ENCODE measurements at regions not wholly inside any gene's neighbourhood (a gene's known extent, or its start where the extent isn't known, plus 50 kb on each side); places are given as distances from the start of the nearest gene placed in this dataset.

DNA sequence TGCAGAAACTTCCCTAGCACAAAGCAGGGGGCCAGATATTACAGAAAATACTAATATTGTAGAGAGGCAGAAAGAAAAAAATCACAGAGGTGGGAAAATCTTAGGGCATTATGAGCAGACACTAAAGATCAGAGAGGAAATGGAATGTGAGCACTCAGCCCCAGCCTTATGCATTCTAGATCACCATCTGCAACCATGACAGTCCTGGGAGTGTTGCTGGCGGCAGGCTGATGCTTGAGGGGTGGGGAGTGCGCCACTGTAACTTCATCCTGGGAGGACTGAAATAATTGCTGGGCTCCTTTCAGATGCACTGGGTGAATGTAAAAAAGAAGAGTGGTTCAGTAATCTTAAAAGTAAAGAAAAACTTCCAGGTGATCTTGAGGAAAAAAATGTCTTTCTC is 427.6 kb upstream of the SEMA6D start:
- DNase-seq, result no peak

GRCh38 chr15:47291767-47292166 is 425.5 kb upstream of the SEMA6D start:
- no peak for DNase-seq

DNA sequence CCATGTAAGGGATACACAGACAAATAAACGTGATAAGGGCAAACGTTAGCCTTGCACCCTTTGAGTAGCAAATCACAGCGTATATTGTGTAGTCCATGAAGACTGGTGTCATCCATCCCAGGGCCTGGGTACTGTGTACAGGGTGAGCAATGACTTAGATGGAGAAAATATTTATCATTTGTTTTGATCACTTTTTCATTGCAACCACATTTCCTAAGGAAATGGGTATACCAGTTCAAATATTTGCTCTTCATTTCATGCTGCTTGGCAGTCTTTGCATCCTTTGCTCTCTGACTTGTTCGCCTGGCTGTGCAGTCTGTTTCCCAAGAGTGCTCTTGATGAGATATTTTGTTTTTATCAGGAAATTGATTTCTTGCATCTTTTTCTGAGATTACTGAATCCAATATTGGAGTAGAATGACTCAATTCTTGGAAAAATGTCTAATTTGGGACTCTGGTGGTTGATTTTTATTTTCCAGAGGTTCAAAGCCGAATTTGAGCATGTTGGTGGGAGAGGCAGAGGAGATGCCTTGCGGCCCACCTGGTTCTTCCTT is 424.6 kb upstream of the SEMA6D start:
- DNase-seq, result no peak

DNA sequence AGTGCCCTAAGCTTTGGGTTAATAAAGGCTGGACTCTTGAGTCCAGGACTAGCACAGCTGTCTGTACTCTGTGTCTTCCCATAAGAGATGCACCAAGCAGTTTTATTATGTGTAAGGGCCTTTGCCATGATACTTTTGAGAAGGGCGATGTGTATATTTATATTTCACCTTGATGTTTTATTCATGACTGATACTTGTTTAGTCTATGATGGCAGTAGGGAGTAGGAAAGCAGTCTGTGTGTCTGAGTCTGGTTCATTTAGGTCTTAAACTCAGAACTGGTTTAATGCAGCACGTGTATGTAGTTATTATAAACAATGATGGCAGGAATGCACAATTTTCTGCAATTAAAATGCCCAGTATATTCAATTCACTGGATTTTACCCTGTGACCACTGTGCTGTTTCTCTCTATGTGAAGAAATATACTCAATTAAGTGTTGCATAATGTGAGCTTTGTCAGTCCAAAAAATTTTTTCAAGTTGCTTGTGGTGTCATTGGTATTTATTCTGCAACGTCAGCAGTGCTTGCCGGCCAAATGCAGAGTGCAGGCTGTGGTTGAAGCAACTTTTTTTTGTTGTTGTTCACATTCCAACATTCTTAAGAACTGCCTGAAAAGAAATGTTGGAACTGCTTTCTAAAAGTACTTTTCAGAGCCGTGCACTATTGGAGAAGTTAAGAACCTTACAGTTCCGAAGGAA is 423.7 kb upstream of the SEMA6D start:
- no peak for DNase-seq

DNA sequence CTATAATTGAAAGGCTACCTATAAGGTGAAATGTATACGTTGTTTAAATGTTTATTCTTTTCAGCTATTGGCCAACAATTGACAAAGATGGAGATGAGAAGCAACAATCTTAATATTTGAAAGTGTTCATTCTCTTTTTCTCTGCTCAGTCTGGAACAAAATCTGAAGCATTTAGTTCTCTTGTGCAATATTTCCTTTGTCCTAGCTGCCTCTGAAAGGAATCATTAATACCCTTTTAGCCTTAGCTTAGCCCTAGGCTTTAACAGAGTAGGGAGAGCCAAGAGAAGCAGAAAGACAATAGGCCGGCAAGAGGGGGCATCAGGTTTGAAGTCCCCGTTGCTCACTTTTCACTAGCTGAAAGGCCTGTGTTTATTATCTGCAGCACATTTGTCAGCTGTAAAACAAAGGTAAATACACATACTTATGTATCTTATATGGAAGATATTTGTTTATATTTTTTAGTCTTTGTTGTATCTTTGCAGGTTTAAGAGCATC is 422.5 kb upstream of the SEMA6D start:
- DNase-seq, result no peak

GRCh38 chr15:47296881-47297280 is 420.4 kb upstream of the SEMA6D start:
- DNase-seq, result no peak

- DNase-seq, result no peak
Observed at GRCh38 chr15:47299846-47300434, 417.4 kb upstream of the SEMA6D start.

- DNase-seq, result no peak
Observed at GRCh38 chr15:47300596-47300995, 416.7 kb upstream of the SEMA6D start.

GRCh38 chr15:47301481-47301880 is 415.8 kb upstream of the SEMA6D start:
- DNase-seq, result no peak

DNA sequence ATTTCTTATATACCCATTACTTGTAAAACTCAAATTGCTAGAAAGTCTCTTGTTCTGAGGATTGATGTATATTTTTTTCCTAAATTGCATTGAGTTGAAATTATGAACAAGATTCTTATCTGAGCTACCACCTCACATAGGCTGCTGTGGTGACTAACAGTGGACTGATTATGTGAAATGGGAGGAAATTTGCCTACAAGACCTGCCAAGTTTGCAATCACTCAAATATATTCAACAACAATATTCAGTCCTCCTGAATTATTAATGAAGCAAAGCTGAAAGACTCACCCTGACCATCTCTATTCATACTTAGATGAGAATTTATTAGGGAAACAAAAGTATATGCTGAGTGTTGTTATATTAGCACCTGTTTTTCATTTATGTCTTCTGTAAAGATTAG is 412.6 kb upstream of the SEMA6D start:
- no peak for DNase-seq

GRCh38 chr15:47312161-47312560 is 405.1 kb upstream of the SEMA6D start:
- no peak for DNase-seq

DNA sequence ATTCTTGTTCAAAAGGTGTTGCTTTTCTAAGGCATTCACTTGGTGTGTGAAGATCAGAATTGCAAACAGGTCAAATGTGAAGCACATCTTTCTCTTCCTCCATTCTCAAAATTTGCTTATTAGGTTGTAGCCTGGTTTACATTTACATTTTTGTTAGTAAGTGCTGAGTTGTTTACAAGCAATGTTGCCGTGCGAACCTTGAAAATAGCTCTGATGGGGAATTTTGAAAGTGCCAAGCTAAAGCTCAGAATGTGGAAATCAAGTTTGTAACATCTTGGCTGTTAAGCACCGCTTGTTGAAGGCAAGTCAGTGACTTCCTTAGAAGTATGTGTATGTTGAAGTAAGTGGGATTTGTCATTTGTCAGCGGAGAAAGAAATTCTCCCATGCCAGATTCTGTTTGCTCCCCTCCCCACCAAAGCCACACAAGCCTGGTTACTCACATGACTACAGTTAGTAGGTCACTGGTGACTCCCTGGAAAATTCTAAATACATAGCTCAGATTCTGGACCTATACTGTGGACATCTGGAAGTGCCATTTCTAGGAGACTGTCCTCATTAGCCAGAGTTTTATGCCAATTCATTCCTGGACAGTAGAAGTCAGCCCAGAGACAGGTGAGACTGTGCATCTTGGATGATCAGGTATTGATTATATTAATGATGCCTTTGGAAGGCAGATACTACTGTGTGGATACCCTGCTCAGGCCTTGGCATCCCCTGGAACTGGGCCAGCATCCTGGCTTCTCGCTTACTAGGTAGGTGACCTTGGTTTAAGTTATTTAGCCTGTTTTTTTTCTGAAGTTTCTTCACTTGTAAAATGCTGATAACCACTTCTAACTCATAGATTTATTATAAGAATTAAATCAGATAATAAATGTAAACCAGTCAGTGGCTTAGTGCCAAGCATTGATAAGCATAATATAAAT is 390.6 kb upstream of the SEMA6D start:
- DNase-seq, result no peak

DNA sequence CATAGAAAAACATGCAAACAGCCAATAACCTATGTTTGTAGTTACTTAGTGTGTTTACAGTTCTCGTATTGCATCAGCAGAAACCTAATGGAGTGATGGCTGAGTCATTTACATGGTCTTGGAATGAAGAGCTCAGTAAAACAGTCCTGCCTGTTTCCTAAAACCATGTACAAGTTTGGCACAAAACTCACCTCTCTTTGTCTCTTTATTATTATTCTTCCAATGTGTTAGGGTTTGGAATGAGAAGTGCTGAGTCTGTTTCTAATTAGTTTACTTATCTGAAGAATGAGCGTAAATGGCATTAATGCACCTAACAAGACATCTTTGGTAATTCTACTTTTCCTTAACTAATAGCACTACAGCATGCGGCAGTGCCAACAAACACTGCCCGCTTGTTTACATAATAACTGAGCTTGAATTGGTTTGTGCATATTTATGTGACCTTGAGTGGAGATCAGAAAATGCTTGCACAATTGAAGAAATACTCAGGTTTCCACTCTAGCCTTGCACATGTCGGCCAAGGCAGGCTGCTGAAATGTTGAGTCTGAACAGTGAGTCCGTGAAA is 385.4 kb upstream of the SEMA6D start:
- DNase-seq, result no peak

DNA sequence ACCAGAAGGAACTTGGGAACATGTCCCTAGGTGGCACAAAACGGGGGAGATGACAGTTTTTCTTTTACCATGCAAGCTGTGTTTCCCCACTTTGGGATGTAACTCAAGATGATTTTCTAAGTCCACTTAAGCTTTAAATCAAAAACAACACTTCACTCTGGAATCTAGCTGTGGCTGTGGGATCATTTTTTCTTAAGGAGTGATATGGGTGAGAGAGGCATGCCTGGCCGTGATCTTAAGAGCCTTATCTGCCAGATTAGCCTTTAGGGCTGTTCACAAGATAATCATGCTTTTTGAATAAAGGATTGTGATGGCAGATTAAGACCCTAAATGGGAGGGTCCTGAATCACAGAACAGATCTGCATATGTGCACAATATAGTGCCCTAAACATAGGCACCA is 384.8 kb upstream of the SEMA6D start:
- no peak for DNase-seq

DNA sequence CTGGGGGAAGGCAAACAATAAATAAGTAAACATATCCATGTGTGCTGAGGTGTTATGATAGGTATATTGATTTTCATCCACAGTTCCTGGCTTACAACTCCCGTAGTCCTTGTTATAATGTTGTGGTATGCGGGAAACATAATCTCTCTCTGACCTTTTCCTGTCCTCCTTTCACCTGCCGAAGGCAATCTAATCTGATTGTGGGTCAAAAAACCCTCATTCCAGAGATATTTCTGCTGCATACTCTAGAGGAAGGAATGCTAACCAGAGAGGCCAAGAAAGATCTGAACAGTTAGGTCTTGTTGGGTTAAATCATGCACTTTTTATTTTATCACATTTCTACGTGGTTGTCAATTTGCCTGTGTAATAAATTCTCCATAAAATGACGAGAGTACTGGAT is 383.6 kb upstream of the SEMA6D start:
- no peak for DNase-seq

DNA sequence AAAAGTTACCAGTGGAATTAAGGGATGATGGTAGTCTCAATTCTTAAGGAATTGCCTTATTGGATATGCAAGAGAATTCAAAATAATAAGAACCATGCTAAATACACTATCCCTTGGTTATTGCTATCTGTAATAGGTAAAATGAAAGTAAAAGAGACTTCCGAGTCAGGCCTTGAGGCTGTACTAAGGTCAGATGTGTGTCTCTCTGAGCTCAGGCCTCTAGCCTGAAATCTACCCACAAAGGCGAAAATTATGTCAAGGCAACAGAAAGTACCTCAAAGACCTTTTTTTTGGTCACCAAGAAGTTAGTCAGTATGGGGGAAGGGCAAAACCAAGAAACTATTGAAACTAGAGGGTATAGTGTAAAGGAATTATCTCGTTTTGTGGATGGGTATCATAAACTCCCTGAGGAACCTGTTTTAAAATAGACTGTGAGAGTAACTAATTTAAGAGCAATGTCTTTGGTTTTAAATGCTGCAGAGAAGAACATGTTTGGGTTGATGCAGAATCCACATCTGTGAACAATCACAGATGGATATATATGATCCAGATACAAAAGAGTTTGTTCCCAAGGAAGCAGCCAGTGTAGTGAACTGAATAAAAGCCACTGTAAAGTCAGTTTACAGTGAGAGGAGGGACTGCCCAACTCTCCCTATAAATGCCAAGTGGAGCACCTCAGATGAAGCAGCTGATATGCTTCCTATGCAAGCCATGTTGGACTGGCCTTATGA is 382.3 kb upstream of the SEMA6D start:
- no peak for DNase-seq

DNA sequence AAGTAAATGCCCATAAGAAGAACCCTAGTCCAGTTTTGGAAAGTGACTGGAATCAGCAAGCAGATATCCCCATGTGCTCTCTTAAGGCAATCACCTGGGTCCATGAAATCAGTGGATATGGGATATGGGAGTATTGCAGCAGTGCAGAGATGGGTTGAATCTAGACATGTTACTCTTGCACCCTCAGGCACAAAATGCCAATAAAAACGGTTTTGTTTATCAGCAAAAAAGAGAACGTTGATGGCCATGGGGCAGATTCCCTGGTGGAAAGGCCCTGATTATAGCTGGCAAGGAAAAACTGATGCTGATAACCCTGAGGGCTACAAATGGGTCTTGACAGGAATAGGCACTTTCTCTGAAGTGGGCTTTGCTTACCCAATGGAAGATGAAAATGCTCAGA is 380.2 kb upstream of the SEMA6D start:
- no peak for DNase-seq

- DNase-seq, result no peak
Observed at GRCh38 chr15:47337836-47338235, 379.5 kb upstream of the SEMA6D start.

- DNase-seq, result no peak
Observed at GRCh38 chr15:47338771-47339170, 378.5 kb upstream of the SEMA6D start.

GRCh38 chr15:47339800-47340570 is 377.3 kb upstream of the SEMA6D start:
- DNase-seq, result no peak

GRCh38 chr15:47340571-47340920 is 376.8 kb upstream of the SEMA6D start:
- DNase-seq, result no peak

DNA sequence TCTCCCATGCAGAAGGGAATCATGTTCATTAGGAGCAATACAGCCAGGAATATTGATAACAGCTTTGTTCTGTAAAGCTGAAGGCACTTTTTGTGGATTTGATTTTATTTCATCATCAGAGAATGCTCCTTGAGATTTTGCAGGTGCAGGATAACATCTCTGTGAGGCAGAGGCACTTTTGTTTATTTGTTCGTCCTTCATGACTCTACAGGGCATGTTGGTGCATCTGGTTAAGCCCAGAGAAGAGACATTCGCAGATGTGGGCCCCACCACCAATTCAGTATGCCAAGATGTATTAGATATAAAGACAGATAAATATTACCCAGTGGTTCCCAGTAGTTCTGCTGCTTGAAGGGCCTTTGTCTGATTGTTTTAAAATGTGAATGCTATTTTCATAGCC is 368.1 kb upstream of the SEMA6D start:
- DNase-seq, result no peak

Measured in activated CD8-positive, alpha-beta memory T cell treated with anti-CD3 and anti-CD28 coated beads, Interleukin-2, amount 50 U/mL, for 4 hours (primary cell).